Adipocyte (in vitro differentiated cells): ENCODE measurements at regions not wholly inside any gene's neighbourhood (a gene's known extent, or its start where the extent isn't known, plus 50 kb on each side); places are given as distances from the start of the nearest gene placed in this dataset.

ENCODE experiments used
- DNase-seq: peaks from one replicate; pipeline ENCODE4 v3.0.0-alpha.2; 2015; ENCODE audit warnings: low read depth
- H3K27me3 ChIP-seq: replicated peaks from 2 replicates; pipeline ENCODE4 v1.7.0; 2013; ENCODE audit warnings: mild to moderate bottlenecking, low read length, moderate library complexity; ENCODE audit not compliant: control insufficient read depth, insufficient read depth
- H3K36me3 ChIP-seq: 2 replicates; pipeline ENCODE4 v1.7.0; 2013; ENCODE audit warnings: low read length, mild to moderate bottlenecking, moderate library complexity; ENCODE audit not compliant: control insufficient read depth, insufficient read depth, severe bottlenecking
- H3K4me1 ChIP-seq: 2 replicates; pipeline ENCODE4 v1.7.0; 2013; ENCODE audit warnings: mild to moderate bottlenecking, low read length, moderate library complexity; ENCODE audit not compliant: control insufficient read depth, insufficient read depth
- H3K4me3 ChIP-seq: 2 replicates; pipeline ENCODE4 v1.7.0; 2013; ENCODE audit warnings: mild to moderate bottlenecking, low read length, moderate library complexity
- H3K9ac ChIP-seq: 2 replicates; pipeline ENCODE4 v1.7.0; 2013; ENCODE audit warnings: mild to moderate bottlenecking, low read length, moderate library complexity
- H3K9me3 ChIP-seq: 2 replicates; pipeline ENCODE4 v1.7.0; 2013; ENCODE audit warnings: mild to moderate bottlenecking, low read length, moderate library complexity; ENCODE audit not compliant: control insufficient read depth

DNA sequence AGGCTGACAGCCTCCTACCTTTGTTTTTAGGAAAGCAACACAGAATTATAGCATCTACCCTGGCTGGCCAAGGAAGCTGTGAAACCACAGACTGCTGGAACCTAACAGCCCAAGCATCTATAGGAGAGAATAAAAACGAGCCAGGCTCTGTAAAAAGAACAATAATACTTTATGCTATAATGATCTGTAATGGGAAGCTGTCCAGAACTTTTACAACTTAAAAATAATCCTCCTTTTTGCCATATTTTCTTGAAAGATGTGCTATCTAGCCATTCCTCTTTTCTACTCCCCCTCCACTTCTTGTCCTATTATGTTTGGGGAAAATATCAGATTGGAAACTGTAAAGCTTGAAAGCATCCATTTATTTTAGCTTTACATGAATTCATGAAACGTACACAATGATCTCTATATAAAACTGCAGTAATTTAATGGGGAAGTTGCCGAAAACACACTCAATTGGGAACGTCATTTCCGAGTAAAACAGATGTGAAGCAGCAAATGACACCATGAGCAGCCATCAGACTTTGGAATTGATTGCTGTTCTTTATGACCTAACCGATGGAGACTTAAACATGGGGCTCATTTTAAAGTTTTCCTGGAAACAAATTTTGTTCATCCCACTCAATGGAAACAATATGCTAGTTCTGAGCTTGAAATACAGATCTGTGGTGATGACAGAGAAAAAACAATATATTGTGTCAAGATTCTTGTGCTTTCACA, 450.3 kb upstream of the CLINT1 start:
- no peak overlapping the region for H3K9ac ChIP-seq
- H3K9me3 ChIP-seq: no peaks in the 10 kb centered on the region
- H3K4me1 ChIP-seq: no peaks in the 10 kb centered on the region
- no peaks in the 10 kb centered on the region for H3K27me3 ChIP-seq
- DNase-seq: peak; percentile 21
- H3K36me3 ChIP-seq: no peaks in the 10 kb centered on the region
- H3K4me3 ChIP-seq: no peak overlapping the region

DNA sequence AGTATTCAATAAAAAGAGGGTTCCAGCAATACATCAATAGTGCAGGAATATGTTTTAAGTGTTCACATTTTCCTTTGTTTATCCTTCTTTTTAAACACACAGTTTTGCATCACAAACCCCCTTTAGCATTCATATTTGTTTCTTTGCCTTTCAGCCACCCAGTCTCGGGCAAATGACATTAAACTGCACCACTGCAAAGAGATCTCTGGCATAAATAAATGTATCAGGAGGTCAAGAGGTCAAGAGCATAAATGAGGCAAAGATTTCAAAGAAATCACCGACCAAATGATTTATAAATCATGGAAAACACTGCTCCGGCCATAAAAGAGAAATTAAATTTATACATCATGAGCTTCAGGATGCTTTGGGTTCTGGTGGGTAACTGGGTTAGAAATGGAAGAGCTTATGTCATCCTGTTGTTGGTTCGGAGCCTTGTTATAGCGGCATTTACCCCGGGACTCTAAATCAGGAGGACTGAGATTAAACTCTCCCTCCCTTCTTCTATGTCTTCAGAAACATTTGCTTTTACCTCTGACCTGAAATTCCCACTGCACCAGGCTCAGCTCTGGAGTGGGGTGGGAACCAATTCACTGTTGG, 449.6 kb upstream of the CLINT1 start:
- Histone ChIP-seq H3K9me3 (no peaks in the 10 kb centered on the region), H3K27me3 (no peaks in the 10 kb centered on the region), H3K9ac (no peak overlapping the region), H3K4me1 (no peaks in the 10 kb centered on the region), H3K36me3 (no peaks in the 10 kb centered on the region), H3K4me3 (no peak overlapping the region)
- no peak for DNase-seq

- Histone ChIP-seq H3K4me3 (no peak overlapping the region), H3K9ac (no peak overlapping the region), H3K27me3 (no peaks in the 10 kb centered on the region), H3K4me1 (no peaks in the 10 kb centered on the region), H3K36me3 (no peaks in the 10 kb centered on the region), H3K9me3 (no peaks in the 10 kb centered on the region)
- DNase-seq: no peak
Measured at GRCh38 chr5:158305861-158306260, 446.9 kb upstream of the CLINT1 start.

DNA sequence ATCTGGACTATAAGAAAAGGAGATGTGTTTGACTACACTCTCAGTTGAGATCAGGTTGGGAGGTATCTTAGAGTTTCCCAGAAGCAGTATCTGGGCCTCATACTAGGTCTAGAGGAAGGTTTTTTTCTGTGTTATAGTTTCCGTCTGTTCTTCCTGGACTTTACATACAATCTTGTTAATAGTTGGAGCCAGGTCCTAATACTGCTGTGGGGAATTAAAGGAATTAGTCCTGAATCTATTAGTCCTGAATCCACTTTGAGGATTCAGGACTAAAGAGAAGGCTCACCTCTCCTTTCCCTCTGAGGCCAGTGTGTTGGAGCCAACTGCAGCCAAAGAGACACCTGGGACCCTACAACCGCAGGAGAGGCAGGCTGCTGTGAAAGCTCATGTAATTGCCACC, 445.7 kb upstream of the CLINT1 start:
- H3K9me3 ChIP-seq: no peaks in the 10 kb centered on the region
- no peaks in the 10 kb centered on the region for H3K36me3 ChIP-seq
- no peaks in the 10 kb centered on the region for H3K4me1 ChIP-seq
- no peaks in the 10 kb centered on the region for H3K27me3 ChIP-seq
- no peak overlapping the region for H3K9ac ChIP-seq
- H3K4me3 ChIP-seq: no peak overlapping the region
- DNase-seq: no peak

DNA sequence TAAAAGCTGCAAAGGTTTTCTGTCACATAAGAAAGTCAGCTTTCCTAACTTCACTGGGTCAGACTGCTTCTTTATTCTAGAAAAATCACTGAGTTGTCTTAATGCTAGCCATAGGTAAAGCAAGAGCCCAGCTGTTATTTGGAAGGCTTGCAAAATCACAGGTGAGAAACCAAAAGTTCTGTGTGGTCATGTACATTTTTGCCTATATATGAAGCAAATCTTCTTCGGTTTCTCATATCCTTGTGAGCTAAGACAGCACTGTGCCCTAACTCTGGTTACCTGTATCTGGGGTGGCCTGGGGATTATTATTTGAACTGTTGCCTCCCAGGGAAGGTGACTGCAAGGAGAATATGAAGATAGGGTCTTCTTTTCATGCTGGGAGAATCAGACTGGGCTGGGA, 444.9 kb upstream of the CLINT1 start:
- H3K9me3 ChIP-seq: no peaks in the 10 kb centered on the region
- H3K9ac ChIP-seq: no peak overlapping the region
- no peak overlapping the region for H3K4me3 ChIP-seq
- no peaks in the 10 kb centered on the region for H3K4me1 ChIP-seq
- no peaks in the 10 kb centered on the region for H3K27me3 ChIP-seq
- no peak for DNase-seq
- H3K36me3 ChIP-seq: no peaks in the 10 kb centered on the region

- DNase-seq: no peak
- Histone ChIP-seq H3K4me1 (no peaks in the 10 kb centered on the region), H3K9me3 (no peaks in the 10 kb centered on the region), H3K9ac (no peak overlapping the region), H3K4me3 (no peak overlapping the region), H3K27me3 (no peaks in the 10 kb centered on the region), H3K36me3 (no peaks in the 10 kb centered on the region)
Measured at GRCh38 chr5:158303275-158303674, 444.3 kb upstream of the CLINT1 start.

DNA sequence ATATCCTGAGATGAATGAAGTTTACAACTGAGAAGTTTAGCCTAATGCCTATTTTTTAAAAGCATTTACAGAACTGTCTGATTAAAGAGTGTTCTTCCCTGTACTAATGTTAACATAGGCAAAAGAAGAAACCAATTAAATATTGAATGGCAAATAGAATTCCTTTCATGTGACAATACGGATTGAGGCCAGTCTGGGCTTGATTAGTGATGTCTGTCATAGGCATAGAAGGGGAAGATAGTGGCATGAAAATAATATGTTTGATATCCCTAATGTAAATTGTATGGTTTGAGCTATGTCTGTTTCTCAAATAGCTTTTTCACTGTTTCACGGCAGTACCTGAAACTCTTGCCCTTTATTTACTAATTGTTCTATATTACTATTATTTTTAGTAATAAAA, 443.1 kb upstream of the CLINT1 start:
- Histone ChIP-seq H3K9me3 (peaks cover 8% of the 10 kb centered on the region), H3K9ac (no peak overlapping the region), H3K36me3 (no peaks in the 10 kb centered on the region), H3K4me3 (no peak overlapping the region), H3K4me1 (no peaks in the 10 kb centered on the region), H3K27me3 (no peaks in the 10 kb centered on the region)
- DNase-seq: no peak

- no peaks in the 10 kb centered on the region for H3K27me3 ChIP-seq
- no peak overlapping the region for H3K4me3 ChIP-seq
- H3K4me1 ChIP-seq: no peaks in the 10 kb centered on the region
- H3K9ac ChIP-seq: no peak overlapping the region
- H3K9me3 ChIP-seq: peaks cover 15% of the 10 kb centered on the region
- H3K36me3 ChIP-seq: no peaks in the 10 kb centered on the region
- peak; percentile 33 for DNase-seq
Measured at GRCh38 chr5:158301186-158301585, 442.2 kb upstream of the CLINT1 start.

- Histone ChIP-seq H3K4me3 (no peak overlapping the region), H3K36me3 (no peaks in the 10 kb centered on the region), H3K27me3 (no peaks in the 10 kb centered on the region), H3K9me3 (peaks cover 15% of the 10 kb centered on the region), H3K4me1 (no peaks in the 10 kb centered on the region), H3K9ac (no peak overlapping the region)
- no peak for DNase-seq
Measured at GRCh38 chr5:158300256-158300655, 441.3 kb upstream of the CLINT1 start.

- H3K36me3 ChIP-seq: no peaks in the 10 kb centered on the region
- peaks cover 24% of the 10 kb centered on the region for H3K9me3 ChIP-seq
- H3K27me3 ChIP-seq: no peaks in the 10 kb centered on the region
- DNase-seq: no peak
- no peaks in the 10 kb centered on the region for H3K4me1 ChIP-seq
- no peak overlapping the region for H3K9ac ChIP-seq
- no peak overlapping the region for H3K4me3 ChIP-seq
Measured at GRCh38 chr5:158297002-158297527, 438.1 kb upstream of the CLINT1 start.

- Histone ChIP-seq H3K27me3 (no peaks in the 10 kb centered on the region), H3K36me3 (no peaks in the 10 kb centered on the region), H3K4me1 (no peaks in the 10 kb centered on the region), H3K9me3 (peaks cover 24% of the 10 kb centered on the region), H3K4me3 (no peak overlapping the region), H3K9ac (no peak overlapping the region)
- no peak for DNase-seq
Measured at GRCh38 chr5:158294701-158295100, 435.8 kb upstream of the CLINT1 start.
